H1 (cell line): ENCODE measurements at regions not wholly inside any gene's neighbourhood (a gene's known extent, or its start where the extent isn't known, plus 50 kb on each side); places are given as distances from the start of the nearest gene placed in this dataset.

Source experiments
- CTCF ChIA-PET: fragments of 300-600 bp; sonication (Branson Sonifier 250); formaldehyde crosslinking; loops from one replicate; lab custom pipeline; 2021; ENCODE audit not compliant: partially characterized antibody; lab: Charles Lee
- POLR2A ChIA-PET: fragments of 300-600 bp; sonication (Branson Sonifier 250); formaldehyde crosslinking; loops from one replicate; lab custom pipeline; 2021; ENCODE audit warnings: inconsistent platforms; ENCODE audit not compliant: partially characterized antibody; lab: Charles Lee
- DNase-seq, 2 experiments: peaks; one replicate each; pipeline versions ENCODE4 v3.0.0 to v3.0.0-alpha.2; 2010 to 2022; ENCODE audit warnings: low spot score in 2 of 2, low read depth in 1 of 2, mixed read lengths in 1 of 2
- FAIRE-seq: peaks from 2 replicates; lab custom pipeline; 2011; peaks lifted over from hg19 to GRCh38; lab: Jason Lieb, UNC
- H2AFZ ChIP-seq: 2 replicates; pipeline ENCODE4 v1.8.1; 2012; ENCODE audit warnings: low read length, inconsistent platforms
- H2AK5ac ChIP-seq: 2 replicates; pipeline ENCODE4 v1.6.1; 2013; ENCODE audit warnings: low read depth, low read length
- H2BK120ac ChIP-seq: replicated peaks from 2 replicates; pipeline ENCODE3; 2013; ENCODE audit warnings: low read depth, low read length, inconsistent platforms
- H2BK12ac ChIP-seq: 2 replicates; pipeline ENCODE4 v1.6.1; 2013; ENCODE audit warnings: low read depth, low read length
- H2BK15ac ChIP-seq: 2 replicates; pipeline ENCODE4 v1.6.1; 2013; ENCODE audit warnings: low read length
- H2BK20ac ChIP-seq: 2 replicates; pipeline ENCODE4 v1.6.1; 2013; ENCODE audit warnings: low read length
- H2BK5ac ChIP-seq: 2 replicates; pipeline ENCODE4 v1.6.1; 2013; ENCODE audit warnings: low read depth, low read length
- H3K14ac ChIP-seq: 2 replicates; pipeline ENCODE4 v1.6.1; 2013; ENCODE audit warnings: inconsistent platforms; ENCODE audit not compliant: insufficient read length
- H3K18ac ChIP-seq: 2 replicates; pipeline ENCODE4 v1.6.1; 2013; ENCODE audit warnings: low read length; ENCODE audit errors: extremely low read depth
- H3K23ac ChIP-seq: 2 replicates; pipeline ENCODE4 v1.6.1; 2013; ENCODE audit warnings: inconsistent platforms; ENCODE audit not compliant: insufficient read length
- H3K23me2 ChIP-seq: 2 replicates; pipeline ENCODE4 v1.6.1; 2013; ENCODE audit warnings: low read depth, low read length
- H3K27ac ChIP-seq: 2 replicates; pipeline ENCODE4 v1.6.1; 2011; ENCODE audit warnings: low read depth, low read length, inconsistent platforms
- H3K27me3 ChIP-seq, 4 experiments: replicated peaks in 1 of 4; 1 replicate in 1 of 4; 2 replicates in 3 of 4; pipeline versions ENCODE4 v1.6.1 to v1.8.1; 2011 to 2013; ENCODE audit warnings: low read length in 3 of 4, mild to moderate bottlenecking in 3 of 4, inconsistent platforms in 2 of 4, mixed read lengths in 2 of 4, moderate library complexity in 1 of 4; ENCODE audit not compliant: control insufficient read depth in 3 of 4, insufficient read depth in 3 of 4; ENCODE audit errors: extremely low read depth in 1 of 4
- H3K36me3 ChIP-seq, 4 experiments: 2 replicates each; pipeline versions ENCODE4 v1.6.1 to v1.8.1; 2011 to 2013; ENCODE audit warnings: mild to moderate bottlenecking in 4 of 4, low read length in 3 of 4, moderate library complexity in 2 of 4, control low read depth in 1 of 4, inconsistent platforms in 1 of 4; ENCODE audit not compliant: insufficient read depth in 4 of 4, control insufficient read depth in 2 of 4
- H3K4ac ChIP-seq: replicated peaks from 2 replicates; pipeline ENCODE3; 2013; ENCODE audit warnings: low read length, low read depth, mixed read lengths, inconsistent platforms; ENCODE audit not compliant: insufficient read length
- H3K4me1 ChIP-seq, 4 experiments: replicated peaks in 1 of 4; 1 replicate in 1 of 4; 2 replicates in 3 of 4; pipeline versions ENCODE4 v1.6.1 to v1.8.1; 2011 to 2013; ENCODE audit warnings: low read length in 3 of 4, inconsistent platforms in 2 of 4, mixed read lengths in 1 of 4; ENCODE audit not compliant: insufficient read depth in 4 of 4, control insufficient read depth in 3 of 4
- H3K4me2 ChIP-seq, 2 experiments: 2 replicates each; pipeline versions ENCODE4 v1.6.1 to v1.8.1; 2011 to 2013; ENCODE audit warnings: low read depth in 2 of 2, low read length in 2 of 2, control low read depth in 1 of 2, inconsistent platforms in 1 of 2, mild to moderate bottlenecking in 1 of 2; ENCODE audit not compliant: insufficient read depth in 1 of 2
- H3K4me3 ChIP-seq, 4 experiments: fragments of 200-600, 300-600 bp in 1 of 4; sonication (generic), shearing (Covaris generic), sonication (Bioruptor Twin) in 1 of 4; 2 replicates each; pipeline versions ENCODE4 v1.5.1 to v1.8.1; 2011 to 2016; ENCODE audit warnings: low read length in 4 of 4, low read depth in 3 of 4, control low read depth in 2 of 4, inconsistent platforms in 2 of 4, mild to moderate bottlenecking in 2 of 4, mixed read lengths in 1 of 4, moderate library complexity in 1 of 4; ENCODE audit not compliant: insufficient read depth in 2 of 4; ENCODE audit errors: extremely low read depth in 1 of 4
- H3K56ac ChIP-seq: replicated peaks from 2 replicates; pipeline ENCODE3; 2013; ENCODE audit warnings: low read depth, mild to moderate bottlenecking, mixed read lengths, low read length, inconsistent platforms; ENCODE audit not compliant: insufficient read length
- H3K79me1 ChIP-seq: 2 replicates; pipeline ENCODE4 v1.6.1; 2013; ENCODE audit warnings: low read depth, low read length, control low read depth
- H3K79me2 ChIP-seq, 2 experiments: 2 replicates each; pipeline versions ENCODE4 v1.6.1 to v1.8.1; 2012 to 2013; ENCODE audit warnings: low read length in 2 of 2, mild to moderate bottlenecking in 2 of 2, inconsistent platforms in 1 of 2; ENCODE audit not compliant: insufficient read depth in 2 of 2, control insufficient read depth in 1 of 2
- H3K9ac ChIP-seq, 4 experiments: replicated peaks in 1 of 4; 1 replicate in 1 of 4; 2 replicates in 3 of 4; pipeline versions ENCODE4 v1.6.1 to v1.8.1; 2011 to 2013; ENCODE audit warnings: low read depth in 3 of 4, low read length in 3 of 4, control low read depth in 2 of 4, mild to moderate bottlenecking in 2 of 4, moderate library complexity in 2 of 4, inconsistent platforms in 1 of 4; ENCODE audit errors: extremely low read depth in 1 of 4
- H3K9me3 ChIP-seq, 2 experiments: 2 replicates each; pipeline versions ENCODE4 v1.6.1 to v1.8.1; 2012 to 2013; ENCODE audit warnings: mild to moderate bottlenecking in 2 of 2, moderate library complexity in 2 of 2, control low read depth in 1 of 2, inconsistent platforms in 1 of 2, low read depth in 1 of 2, low read length in 1 of 2, mixed read lengths in 1 of 2; ENCODE audit not compliant: insufficient read depth in 2 of 2
- H4K20me1 ChIP-seq, 2 experiments: replicated peaks in 1 of 2; 2 replicates each; pipeline versions ENCODE3 to v1.8.1; 2011 to 2013; ENCODE audit warnings: inconsistent platforms in 2 of 2, low read length in 2 of 2, mild to moderate bottlenecking in 1 of 2; ENCODE audit not compliant: insufficient read depth in 2 of 2, control insufficient read depth in 1 of 2
- H4K5ac ChIP-seq: 2 replicates; pipeline ENCODE4 v1.6.1; 2013; ENCODE audit warnings: low read length, low read depth, mixed read lengths, inconsistent platforms; ENCODE audit not compliant: insufficient read length
- H4K8ac ChIP-seq: 2 replicates; pipeline ENCODE4 v1.8.0; 2013; ENCODE audit warnings: mild to moderate bottlenecking, moderate library complexity, low read length, inconsistent platforms; ENCODE audit not compliant: insufficient read depth; ENCODE audit errors: extremely low read depth
- H4K91ac ChIP-seq: replicated peaks from 2 replicates; pipeline ENCODE3; 2013; ENCODE audit warnings: low read length, mixed read lengths, inconsistent platforms; ENCODE audit not compliant: insufficient read length
- EGR1 ChIP-seq: IDR thresholded peaks from 2 replicates; pipeline ENCODE4 v1.6.1; 2011; ENCODE audit warnings: low read depth, low read length, borderline replicate concordance
- HDAC6 ChIP-seq: IDR thresholded peaks from one replicate; pipeline ENCODE4 v1.7.1; 2012; ENCODE audit warnings: low read depth, mild to moderate bottlenecking, inconsistent platforms, low read length, moderate library complexity
- PHF8 ChIP-seq: fragments of 200-600 bp; sonication (generic); conservative IDR thresholded peaks from 2 replicates; pipeline ENCODE4 v1.7.1; 2012; ENCODE audit warnings: low read depth, mild to moderate bottlenecking, inconsistent platforms, low read length, moderate library complexity
- POLR2AphosphoS5 ChIP-seq: IDR thresholded peaks from 2 replicates; pipeline ENCODE4 v1.6.1; 2011; ENCODE audit warnings: low read depth, low read length
- SIRT6 ChIP-seq: IDR thresholded peaks from one replicate; pipeline ENCODE4 v1.7.1; 2012; ENCODE audit warnings: low read length, inconsistent platforms
- SIX5 ChIP-seq: IDR thresholded peaks from 2 replicates; pipeline ENCODE4 v1.6.1; 2011; ENCODE audit warnings: mild to moderate bottlenecking, low read depth, low read length
- SP1 ChIP-seq: IDR thresholded peaks from 2 replicates; pipeline ENCODE4 v1.6.1; 2011; ENCODE audit warnings: low read depth, low read length
- TAF1 ChIP-seq: IDR thresholded peaks from 2 replicates; pipeline ENCODE4 v1.6.1; 2011; ENCODE audit warnings: mild to moderate bottlenecking, low read depth, low read length
- WGBS, 2 experiments: shearing (Covaris generic) in 1 of 2; methylation state at CpG; one replicate each; pipeline versions ENCODE4 v1.1.6 to v1.1.7; 2013 to 2015; ENCODE audit warnings: low lambda C conversion rate in 2 of 2, mixed read lengths in 2 of 2, inconsistent platforms in 1 of 2, low coverage in 1 of 2, missing lambda C conversion rate in 1 of 2; ENCODE audit not compliant: insufficient replicate concordance in 2 of 2, insufficient coverage in 1 of 2, insufficient read length in 1 of 2; ENCODE audit errors: extremely low coverage in 1 of 2, missing lambda C conversion rate in 1 of 2; 5-methylcytosine and 5-hydroxymethylcytosine counted together

GRCh38 chr5:26323794-26324193 lies 714.6 kb downstream of the CDH9 start:
- 98% methylated on average over 13 of the region's 13 CpGs; no CpG with 5 or more reads in 1 of the 2 experiments for WGBS, 2 experiments
- no peak overlapping the region for H3K4me2 ChIP-seq

More at GRCh38 chr5:26323794-26324193, 714.6 kb downstream of the CDH9 start:
- H2BK20ac ChIP-seq = no peak overlapping the region
- no peak overlapping the region for H3K4ac ChIP-seq
- no peak overlapping the region for H3K23ac ChIP-seq
- no peak overlapping the region for H3K4me3 ChIP-seq
- H3K4me1 ChIP-seq = no peaks in the 10 kb centered on the region
- no peaks in the 10 kb centered on the region for H3K36me3 ChIP-seq
- H2AFZ ChIP-seq = no peak overlapping the region
- H3K14ac ChIP-seq = no peak overlapping the region
- no peaks in the 10 kb centered on the region for H3K27me3 ChIP-seq
- H4K5ac ChIP-seq = no peak overlapping the region
- ChIA-PET POLR2A (no interaction called here), CTCF (no interaction called here)
- H3K23me2 ChIP-seq = no peaks in the 10 kb centered on the region
- no peak overlapping the region for H4K91ac ChIP-seq
- TF ChIP-seq HDAC6 (no peak), TAF1 (no peak), PHF8 (no peak), SP1 (no peak), SIRT6 (no peak), EGR1 (no peak), SIX5 (no peak), POLR2AphosphoS5 (no peak)
- no peak overlapping the region for H2BK12ac ChIP-seq
- no peak overlapping the region for H3K9ac ChIP-seq
- no peak overlapping the region for H3K56ac ChIP-seq
- H2BK15ac ChIP-seq = no peak overlapping the region
- H2AK5ac ChIP-seq = no peak overlapping the region
- H3K79me2 ChIP-seq = no peaks in the 10 kb centered on the region
- no peak overlapping the region for H2BK5ac ChIP-seq
- no peaks in the 10 kb centered on the region for H3K79me1 ChIP-seq
- no peaks in the 10 kb centered on the region for H4K20me1 ChIP-seq
- DNase-seq (no peak), FAIRE-seq (no peak)
- no peak overlapping the region for H3K27ac ChIP-seq
- no peaks in the 10 kb centered on the region for H3K9me3 ChIP-seq
- no peak overlapping the region for H3K18ac ChIP-seq
- H4K8ac ChIP-seq = no peak overlapping the region; the same call in 1 of the 2 replicates
- no peak overlapping the region for H2BK120ac ChIP-seq
